K562 (cell line): ENCODE measurements at regions not wholly inside any gene's neighbourhood (a gene's known extent, or its start where the extent isn't known, plus 50 kb on each side); places are given as distances from the start of the nearest gene placed in this dataset.

Experiments
- ARID1B ChIP-seq: fragments of 450-650 bp; IDR thresholded peaks from 2 replicates; pipeline ENCODE4 v1.6.1; 2016; ENCODE audit warnings: antibody characterized with exemption, mild to moderate bottlenecking, inconsistent platforms
- BRD9 ChIP-seq: fragments of 450-650 bp; IDR thresholded peaks from 2 replicates; pipeline ENCODE4 v1.6.1; 2018; ENCODE audit warnings: low read depth; ENCODE audit not compliant: partially characterized antibody
- HNRNPL ChIP-seq: fragments of 200-400 bp; formaldehyde crosslinking; IDR thresholded peaks from 2 replicates; pipeline ENCODE4 v1.6.1; 2017; ENCODE audit warnings: low read depth, mild to moderate bottlenecking, low read length
- JUND ChIP-seq, 2 experiments: IDR thresholded peaks; 2 replicates in 1 of 2; 3 replicates in 1 of 2; pipeline ENCODE4 v1.6.1; 2011; ENCODE audit warnings: borderline replicate concordance in 2 of 2, low read depth in 2 of 2, low read length in 2 of 2, improper control_type of control experiment in 1 of 2, missing biosample characterization in 1 of 2, missing genetic modification characterization in 1 of 2, missing genetic modification reagents in 1 of 2
- RBM25 ChIP-seq: fragments of 200-400 bp; formaldehyde crosslinking; IDR thresholded peaks from 2 replicates; pipeline ENCODE4 v1.6.1; 2018; ENCODE audit warnings: low read length, low read depth, moderate library complexity; ENCODE audit not compliant: severe bottlenecking
- ZNF395 ChIP-seq: fragments of 200-800 bp; sonication (Bioruptor generic); IDR thresholded peaks from 2 replicates; pipeline ENCODE4 v1.6.1; 2017; ENCODE audit warnings: missing genetic modification characterization, missing compliant biosample characterization
- ZNF57 ChIP-seq: fragments of 450-650 bp; formaldehyde crosslinking; IDR thresholded peaks from 2 replicates; pipeline ENCODE4 v1.4.0; 2020; ENCODE audit warnings: mild to moderate bottlenecking, moderate library complexity
- ZSCAN32 ChIP-seq: fragments of 450-650 bp; formaldehyde crosslinking; IDR thresholded peaks from 2 replicates; pipeline ENCODE4 v1.4.0; 2020; ENCODE audit warnings: mild to moderate bottlenecking, moderate library complexity

GRCh38 chr1:30083800-30084464 is 639.5 kb downstream of the MATN1 start (continued):
- TF ChIP-seq ZSCAN32 = no peak
- peak; percentile 40; the same call in 1 of the 2 replicates for TF ChIP-seq ZNF395
- TF ChIP-seq ARID1B = no peak
- peak; percentile 34; the same call in 1 of the 2 replicates for TF ChIP-seq JUND (IDR thresholded peaks at IDR 0.05; ENCODE audit: borderline replicate concordance, low read depth, low read length)
- TF ChIP-seq JUND (tag; IDR thresholded peaks at IDR 0.05; ENCODE audit: borderline replicate concordance, low read depth, low read length) = no peak; the same call in 2 of the 3 replicates
- no peak for TF ChIP-seq HNRNPL
- no peak for TF ChIP-seq BRD9
- no peak for TF ChIP-seq RBM25
- TF ChIP-seq ZNF57 = no peak
